ENCODE measurements at regions not wholly inside any gene's neighbourhood (a gene's known extent, or its start where the extent isn't known, plus 50 kb on each side); places are given as distances from the start of the nearest gene placed in this dataset.
"Not testable (repeated sequence)": the region's sequence is repeated elsewhere in the genome, so short reads cannot be mapped to it uniquely, and the experiment has no call there.

- no peak for DNase-seq (ENCODE audit: low read depth)
These were observed 148.5 kb upstream of the ATXN1 start for GRCh38 chr6:16909658-16910360.

- no peak for DNase-seq (ENCODE audit: low read depth)
These were observed 146.7 kb upstream of the ATXN1 start for GRCh38 chr6:16907991-16908390.

GRCh38 chr6:16904957-16905356, 143.7 kb upstream of the ATXN1 start:
- DNase-seq (ENCODE audit: low read depth), result no peak

- DNase-seq (ENCODE audit: low read depth), result no peak
These were observed 142.2 kb upstream of the ATXN1 start for GRCh38 chr6:16903470-16903869.

- no peak for DNase-seq (ENCODE audit: low read depth)
These were observed 141.2 kb upstream of the ATXN1 start for GRCh38 chr6:16902502-16902901.

- no peak for DNase-seq (ENCODE audit: low read depth)
These were observed 140.5 kb upstream of the ATXN1 start for GRCh38 chr6:16901782-16902181.

GRCh38 chr6:16901306-16901705, 140.0 kb upstream of the ATXN1 start:
- DNase-seq (ENCODE audit: low read depth), result no peak

- DNase-seq (ENCODE audit: low read depth), result no peak
These were observed 137.6 kb upstream of the ATXN1 start for GRCh38 chr6:16898640-16899396.

- DNase-seq (ENCODE audit: low read depth), result no peak
These were observed 136.4 kb upstream of the ATXN1 start for GRCh38 chr6:16897669-16898068.

GRCh38 chr6:16894301-16894700, 133.0 kb upstream of the ATXN1 start:
- DNase-seq (ENCODE audit: low read depth), result no peak

- DNase-seq (ENCODE audit: low read depth), result not testable (repeated sequence)
These were observed 129.8 kb upstream of the ATXN1 start for GRCh38 chr6:16891110-16891509.

- no peak for DNase-seq (ENCODE audit: low read depth)
These were observed 124.3 kb upstream of the ATXN1 start for GRCh38 chr6:16885411-16886160.

GRCh38 chr6:16884526-16884925, 123.3 kb upstream of the ATXN1 start:
- no peak for DNase-seq (ENCODE audit: low read depth)

- no peak for DNase-seq (ENCODE audit: low read depth)
These were observed 122.2 kb upstream of the ATXN1 start for GRCh38 chr6:16883414-16883813.

- no peak for DNase-seq (ENCODE audit: low read depth)
These were observed 121.0 kb upstream of the ATXN1 start for GRCh38 chr6:16882230-16882629.

GRCh38 chr6:16876852-16877251, 115.6 kb upstream of the ATXN1 start:
- not testable (repeated sequence) for DNase-seq (ENCODE audit: low read depth)

- DNase-seq (ENCODE audit: low read depth), result no peak
These were observed 114.9 kb upstream of the ATXN1 start for GRCh38 chr6:16876201-16876600.

GRCh38 chr6:16873698-16874097, 112.4 kb upstream of the ATXN1 start:
- no peak for DNase-seq (ENCODE audit: low read depth)

GRCh38 chr6:16872543-16873235, 111.4 kb upstream of the ATXN1 start:
- DNase-seq (ENCODE audit: low read depth), result no peak

GRCh38 chr6:16871047-16871446, 109.8 kb upstream of the ATXN1 start:
- DNase-seq (ENCODE audit: low read depth), result no peak

GRCh38 chr6:16868968-16869367, 107.7 kb upstream of the ATXN1 start:
- DNase-seq (ENCODE audit: low read depth), result no peak

- no peak for DNase-seq (ENCODE audit: low read depth)
These were observed 96.8 kb upstream of the ATXN1 start for GRCh38 chr6:16857969-16858592.
